ENCODE measurements at regions not wholly inside any gene's neighbourhood (a gene's known extent, or its start where the extent isn't known, plus 50 kb on each side); places are given as distances from the start of the nearest gene placed in this dataset.

DNA sequence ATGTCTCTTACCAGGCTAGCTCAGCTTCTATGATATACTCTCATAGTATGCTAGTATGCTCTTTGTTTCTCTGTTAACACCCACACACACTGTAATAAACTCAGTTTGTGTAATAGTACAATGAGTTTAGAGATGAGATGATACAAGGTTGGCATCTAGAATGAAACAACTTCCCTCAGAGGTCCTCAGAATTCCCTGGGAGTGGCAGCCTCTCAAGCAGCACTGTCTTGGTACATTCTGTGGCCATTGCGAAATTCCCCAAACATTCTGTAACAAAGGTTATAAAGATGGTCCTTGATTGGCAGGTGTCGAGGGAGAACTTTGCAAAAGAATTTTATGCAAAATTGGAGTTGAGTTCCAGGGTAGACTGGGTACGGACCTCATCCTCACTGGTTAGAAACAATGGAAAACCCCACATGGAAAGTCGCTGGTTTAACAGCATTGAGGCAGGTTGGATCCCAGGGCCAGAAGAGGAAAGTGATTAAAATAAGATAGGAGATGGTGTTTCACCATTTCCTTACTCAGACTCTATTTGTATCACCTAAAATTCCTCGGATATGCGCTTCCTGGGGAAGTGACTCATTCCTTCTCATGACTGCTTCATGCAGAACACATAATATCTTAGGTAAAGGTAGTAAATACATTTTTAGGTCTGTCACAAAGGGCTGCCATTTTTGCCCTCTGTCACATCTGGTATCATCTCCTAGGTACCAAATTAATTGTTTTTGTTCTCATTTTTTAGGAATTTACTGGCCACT is 657.8 kb downstream of the SORCS1 start:
- no peak overlapping the region for H3K4me3 ChIP-seq (ENCODE audit: low read depth, low read length)
- no peak for DNase-seq (ENCODE audit: low read depth)
- TF ChIP-seq, protein P1, sequence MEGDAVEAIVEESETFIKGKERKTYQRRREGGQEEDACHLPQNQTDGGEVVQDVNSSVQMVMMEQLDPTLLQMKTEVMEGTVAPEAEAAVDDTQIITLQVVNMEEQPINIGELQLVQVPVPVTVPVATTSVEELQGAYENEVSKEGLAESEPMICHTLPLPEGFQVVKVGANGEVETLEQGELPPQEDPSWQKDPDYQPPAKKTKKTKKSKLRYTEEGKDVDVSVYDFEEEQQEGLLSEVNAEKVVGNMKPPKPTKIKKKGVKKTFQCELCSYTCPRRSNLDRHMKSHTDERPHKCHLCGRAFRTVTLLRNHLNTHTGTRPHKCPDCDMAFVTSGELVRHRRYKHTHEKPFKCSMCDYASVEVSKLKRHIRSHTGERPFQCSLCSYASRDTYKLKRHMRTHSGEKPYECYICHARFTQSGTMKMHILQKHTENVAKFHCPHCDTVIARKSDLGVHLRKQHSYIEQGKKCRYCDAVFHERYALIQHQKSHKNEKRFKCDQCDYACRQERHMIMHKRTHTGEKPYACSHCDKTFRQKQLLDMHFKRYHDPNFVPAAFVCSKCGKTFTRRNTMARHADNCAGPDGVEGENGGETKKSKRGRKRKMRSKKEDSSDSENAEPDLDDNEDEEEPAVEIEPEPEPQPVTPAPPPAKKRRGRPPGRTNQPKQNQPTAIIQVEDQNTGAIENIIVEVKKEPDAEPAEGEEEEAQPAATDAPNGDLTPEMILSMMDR (IDR thresholded peaks at IDR 0.05; ENCODE audit: low read depth, low read length, missing control alignments) = no peak

DNA sequence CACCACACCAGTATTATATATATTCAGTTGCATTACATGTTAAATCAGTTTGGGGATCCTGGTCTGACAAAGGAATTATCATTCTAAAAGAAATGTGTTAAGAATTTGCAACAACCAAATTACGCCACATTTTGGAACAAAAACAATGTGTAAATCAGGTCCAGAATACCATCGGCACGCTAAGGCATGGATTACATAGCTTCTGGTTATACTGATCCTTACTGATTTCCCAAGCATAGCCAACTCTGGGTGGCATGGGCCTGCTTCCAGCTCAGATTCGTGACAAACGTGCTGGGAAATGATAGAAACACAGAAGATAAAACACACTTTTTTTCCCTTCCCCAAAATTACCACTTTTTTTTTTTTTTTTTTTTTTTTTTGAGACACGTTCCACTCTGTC is 660.0 kb downstream of the SORCS1 start:
- DNase-seq (ENCODE audit: low read depth) = no peak
- TF ChIP-seq, protein P1 (IDR thresholded peaks at IDR 0.05; ENCODE audit: low read depth, low read length, missing control alignments) = no peak
- H3K4me3 ChIP-seq (ENCODE audit: low read depth, low read length) = no peak overlapping the region

DNA sequence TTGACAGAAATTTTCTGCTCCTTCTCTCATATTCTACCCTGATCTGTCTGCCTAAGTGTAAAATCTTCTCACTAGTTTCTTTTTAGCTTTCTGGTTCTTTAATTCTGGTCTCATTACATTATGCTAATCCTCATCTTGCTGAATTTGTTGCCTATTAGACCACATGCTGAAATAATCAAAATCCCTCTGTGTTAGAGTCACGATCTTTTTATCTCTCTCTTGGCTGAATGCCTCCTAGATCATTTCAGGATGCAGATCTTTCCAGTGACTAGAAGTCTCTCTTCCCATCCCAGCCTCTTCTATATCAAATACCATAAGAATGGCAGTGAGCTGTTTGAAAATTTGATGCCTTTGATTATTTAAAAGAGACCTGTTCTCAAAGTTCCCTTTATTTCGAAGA is 661.9 kb downstream of the SORCS1 start:
- TF ChIP-seq, protein P1 (IDR thresholded peaks at IDR 0.05; ENCODE audit: low read depth, low read length, missing control alignments) = no peak
- no peak overlapping the region for H3K4me3 ChIP-seq (ENCODE audit: low read depth, low read length)
- no peak for DNase-seq (ENCODE audit: low read depth)

DNA sequence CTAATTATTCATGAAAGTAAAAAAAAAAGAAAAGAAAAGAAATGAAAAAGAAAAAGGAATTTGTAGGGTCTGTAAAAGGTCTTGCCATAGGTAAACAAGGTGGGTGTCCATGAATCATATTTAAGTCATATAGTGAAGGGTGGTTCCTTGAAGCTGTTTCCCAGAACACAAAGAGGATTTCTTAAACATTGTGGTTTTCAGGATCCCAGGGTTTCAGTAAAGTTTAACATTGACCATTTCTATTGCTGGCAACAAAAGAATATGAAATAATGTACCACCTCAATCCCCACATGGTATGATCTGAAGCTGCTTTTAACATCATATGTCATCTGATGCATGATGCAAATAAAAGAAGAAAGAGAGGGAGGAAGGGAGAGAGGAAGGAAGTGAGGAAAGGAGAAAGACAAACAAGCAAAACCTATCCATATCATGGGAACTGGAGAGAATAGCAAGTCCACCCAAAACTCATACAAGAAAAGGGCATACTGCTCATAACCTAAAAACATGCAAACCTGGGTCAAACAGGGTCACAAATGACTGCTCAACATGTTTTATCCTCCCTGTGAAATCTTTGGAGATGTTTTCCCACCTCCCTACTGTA is 663.5 kb downstream of the SORCS1 start:
- DNase-seq (ENCODE audit: low read depth) = no peak
- H3K4me3 ChIP-seq (ENCODE audit: low read depth, low read length) = no peak overlapping the region
- TF ChIP-seq, protein P1 (IDR thresholded peaks at IDR 0.05; ENCODE audit: low read depth, low read length, missing control alignments) = no peak

DNA sequence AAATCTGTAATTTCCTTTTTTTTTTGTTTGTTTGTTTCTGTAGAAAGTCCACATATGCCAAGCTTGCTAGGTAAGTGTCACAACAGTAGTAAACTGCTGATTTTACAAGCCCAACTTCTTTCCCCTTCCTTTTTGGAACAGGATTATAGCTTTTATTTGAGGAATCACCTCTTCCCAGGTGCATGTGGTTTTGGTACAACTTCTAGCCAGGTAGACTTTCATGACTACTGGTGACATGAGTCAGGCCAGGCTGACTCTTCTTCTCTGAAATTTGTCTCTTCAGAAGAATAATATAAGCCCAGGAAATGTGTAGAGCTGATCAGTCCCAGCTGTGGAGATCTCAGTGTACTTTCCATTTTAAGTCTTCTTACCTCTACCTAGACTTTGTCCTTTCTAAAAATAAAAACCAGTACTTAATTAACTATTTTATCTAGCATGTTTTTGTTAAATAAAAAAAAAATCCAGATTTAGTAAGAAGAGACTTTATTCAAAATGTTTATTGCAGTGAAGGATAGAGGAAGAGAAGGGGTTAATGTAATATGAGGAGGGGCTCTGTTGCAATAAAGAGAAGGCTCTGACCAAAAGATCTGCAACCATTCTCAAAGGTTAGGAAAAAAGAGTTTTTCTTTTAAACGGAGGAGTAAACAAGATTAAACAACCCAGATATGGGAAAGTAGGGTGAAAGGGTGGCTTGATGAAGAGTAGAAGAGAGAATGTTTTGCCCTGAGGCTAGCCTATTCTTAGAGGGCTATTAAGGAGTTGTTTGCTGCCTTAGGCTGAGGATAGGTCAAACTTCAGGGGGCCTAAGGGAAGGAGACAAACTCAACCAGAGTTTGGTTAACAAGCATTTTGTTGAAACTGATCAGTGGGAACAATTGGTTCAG is 664.2 kb downstream of the SORCS1 start:
- no peak overlapping the region for H3K4me3 ChIP-seq (ENCODE audit: low read depth, low read length)
- DNase-seq (ENCODE audit: low read depth) = no peak
- TF ChIP-seq, protein P1 (IDR thresholded peaks at IDR 0.05; ENCODE audit: low read depth, low read length, missing control alignments) = no peak

DNA sequence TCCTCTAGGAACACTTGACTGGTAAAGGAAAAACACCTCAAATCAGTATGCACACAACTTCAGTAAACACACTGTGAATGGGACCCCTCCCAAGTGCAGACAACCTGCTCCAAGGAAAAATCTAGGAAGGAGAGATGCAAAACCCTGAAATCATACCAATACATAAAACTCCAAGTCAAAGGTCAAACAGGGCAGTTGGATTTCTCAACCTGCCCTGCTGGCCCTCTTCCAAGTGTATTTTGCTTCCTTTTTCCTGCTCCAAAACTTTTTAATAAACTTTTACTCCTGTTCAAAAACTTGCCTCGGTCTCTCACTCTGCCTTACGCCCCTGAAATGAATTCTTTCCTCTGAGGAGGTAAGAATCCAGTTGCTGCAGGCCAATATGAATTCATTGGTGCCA is 665.1 kb downstream of the SORCS1 start:
- H3K4me3 ChIP-seq (ENCODE audit: low read depth, low read length) = no peak overlapping the region
- no peak for DNase-seq (ENCODE audit: low read depth)
- TF ChIP-seq, protein P1 (IDR thresholded peaks at IDR 0.05; ENCODE audit: low read depth, low read length, missing control alignments) = no peak

All from GM12864 (cell line).